ENCODE measurements at regions not wholly inside any gene's neighbourhood (a gene's known extent, or its start where the extent isn't known, plus 50 kb on each side); places are given as distances from the start of the nearest gene placed in this dataset.
"Not testable (repeated sequence)": the region's sequence is repeated elsewhere in the genome, so short reads cannot be mapped to it uniquely, and the experiment has no call there.

DNA sequence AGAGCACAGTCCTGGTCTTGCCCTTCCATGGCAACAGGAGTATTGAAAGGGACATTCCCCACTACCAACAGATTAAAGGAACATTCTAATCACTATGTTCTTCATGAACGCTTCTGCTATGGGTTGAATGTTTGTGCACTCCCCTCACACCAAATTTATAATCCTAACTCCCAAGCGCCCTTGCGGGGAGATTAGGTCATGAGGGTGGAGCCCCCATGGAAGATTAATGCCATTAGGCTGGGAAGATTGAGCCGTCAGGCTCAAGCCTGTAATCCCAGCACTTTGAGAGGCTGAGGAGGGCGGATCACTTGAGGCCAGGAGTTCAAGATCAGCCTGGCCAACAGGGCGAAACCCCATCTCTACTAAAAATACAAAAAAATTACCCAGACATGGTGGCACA lies 538.8 kb upstream of the CADM1 start:
- TF ChIP-seq EP300, POLR2A (IDR thresholded peaks at IDR 0.05): not testable (repeated sequence)
- TF ChIP-seq, protein P1, sequence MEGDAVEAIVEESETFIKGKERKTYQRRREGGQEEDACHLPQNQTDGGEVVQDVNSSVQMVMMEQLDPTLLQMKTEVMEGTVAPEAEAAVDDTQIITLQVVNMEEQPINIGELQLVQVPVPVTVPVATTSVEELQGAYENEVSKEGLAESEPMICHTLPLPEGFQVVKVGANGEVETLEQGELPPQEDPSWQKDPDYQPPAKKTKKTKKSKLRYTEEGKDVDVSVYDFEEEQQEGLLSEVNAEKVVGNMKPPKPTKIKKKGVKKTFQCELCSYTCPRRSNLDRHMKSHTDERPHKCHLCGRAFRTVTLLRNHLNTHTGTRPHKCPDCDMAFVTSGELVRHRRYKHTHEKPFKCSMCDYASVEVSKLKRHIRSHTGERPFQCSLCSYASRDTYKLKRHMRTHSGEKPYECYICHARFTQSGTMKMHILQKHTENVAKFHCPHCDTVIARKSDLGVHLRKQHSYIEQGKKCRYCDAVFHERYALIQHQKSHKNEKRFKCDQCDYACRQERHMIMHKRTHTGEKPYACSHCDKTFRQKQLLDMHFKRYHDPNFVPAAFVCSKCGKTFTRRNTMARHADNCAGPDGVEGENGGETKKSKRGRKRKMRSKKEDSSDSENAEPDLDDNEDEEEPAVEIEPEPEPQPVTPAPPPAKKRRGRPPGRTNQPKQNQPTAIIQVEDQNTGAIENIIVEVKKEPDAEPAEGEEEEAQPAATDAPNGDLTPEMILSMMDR (IDR thresholded peaks at IDR 0.05): not testable (repeated sequence)
